Caco-2 (cell line): ENCODE measurements at regions not wholly inside any gene's neighbourhood (a gene's known extent, or its start where the extent isn't known, plus 50 kb on each side); places are given as distances from the start of the nearest gene placed in this dataset.
"Not testable (repeated sequence)": the region's sequence is repeated elsewhere in the genome, so short reads cannot be mapped to it uniquely, and the experiment has no call there.

Experiments
- BruUV-seq: library from RNA; stranded (reverse); fragments of 400-500 nt; replicated peaks from 2 replicates; lab custom pipeline; 2021; lab: Mats Ljungman, UMichigan
- CTCF ChIA-PET: fragments of 300-600 bp; sonication (Branson Sonifier 250); formaldehyde crosslinking; loops from one replicate; lab custom pipeline; 2022; ENCODE audit warnings: antibody characterized with exemption; lab: Charles Lee
- POLR2A ChIA-PET: fragments of 300-600 bp; sonication (Branson Sonifier 250); formaldehyde crosslinking; loops from one replicate; lab custom pipeline; 2022; ENCODE audit warnings: antibody characterized with exemption; lab: Charles Lee
- DNase-seq, 2 experiments: peaks; one replicate each; pipeline versions ENCODE4 v3.0.0 to v3.0.0-alpha.2; 2020 to 2022
- H3K27me3 ChIP-seq: replicated peaks from 2 replicates; pipeline ENCODE4 v1.6.0; 2011; ENCODE audit warnings: low read length; ENCODE audit not compliant: control insufficient read depth, insufficient read depth
- H3K36me3 ChIP-seq: 2 replicates; pipeline ENCODE4 v1.5.1; 2011; ENCODE audit warnings: low read length; ENCODE audit not compliant: control insufficient read depth, insufficient read depth
- H3K4me1 ChIP-seq: fragments of 250-450 bp; sonication (Bioruptor Pico); 2 replicates; pipeline ENCODE4 v1.5.1; 2020; ENCODE audit warnings: mild to moderate bottlenecking
- H3K4me3 ChIP-seq: 2 replicates; pipeline ENCODE4 v1.5.1; 2011; ENCODE audit warnings: low read depth, mild to moderate bottlenecking, control low read depth, low read length
- H3K9me3 ChIP-seq: fragments of 250-450 bp; sonication (Bioruptor Pico); 2 replicates; pipeline ENCODE4 v1.5.1; 2020; ENCODE audit warnings: mild to moderate bottlenecking, moderate library complexity
- H3K27ac Mint-ChIP-seq: one replicate; pipeline ENCODE4 v1.8.0; 2022; ENCODE audit warnings: mixed read lengths; ENCODE audit not compliant: unreplicated experiment
- H3K27me3 Mint-ChIP-seq: one replicate; pipeline ENCODE4 v1.8.0; 2022; ENCODE audit warnings: mixed read lengths; ENCODE audit not compliant: insufficient read depth, unreplicated experiment
- H3K36me3 Mint-ChIP-seq: one replicate; pipeline ENCODE4 v1.8.0; 2022; ENCODE audit warnings: mild to moderate bottlenecking, mixed read lengths; ENCODE audit not compliant: insufficient read depth, unreplicated experiment
- H3K4me1 Mint-ChIP-seq: one replicate; pipeline ENCODE4 v1.8.0; 2022; ENCODE audit warnings: low read depth, mixed read lengths; ENCODE audit not compliant: unreplicated experiment
- H3K4me3 Mint-ChIP-seq: one replicate; pipeline ENCODE4 v1.8.0; 2022; ENCODE audit warnings: mild to moderate bottlenecking, moderate library complexity, mixed read lengths; ENCODE audit not compliant: unreplicated experiment
- H3K9me3 Mint-ChIP-seq: one replicate; pipeline ENCODE4 v1.8.0; 2022; ENCODE audit warnings: mixed read lengths; ENCODE audit not compliant: unreplicated experiment
- intact Hi-C: fragments of 100-400 bp; cut with micrococcal nuclease; formaldehyde crosslinking; loops from one replicate; pipeline ENCODE4 v1.10.0; 2022; ENCODE audit not compliant: unreplicated experiment

- intact Hi-C loops, H3K4me3 Mint-ChIP-seq, H3K27me3 Mint-ChIP-seq, CTCF ChIA-PET, H3K4me1 ChIP-seq, H3K4me3 ChIP-seq, H3K9me3 Mint-ChIP-seq, H3K9me3 ChIP-seq, H3K4me1 Mint-ChIP-seq, POLR2A ChIA-PET, BruUV-seq, H3K27me3 ChIP-seq, H3K36me3 ChIP-seq, H3K27ac Mint-ChIP-seq: not testable (repeated sequence)
- H3K36me3 Mint-ChIP-seq = peaks cover 15% of the 10 kb centered on the region
- peak in 1 of 2 experiments; percentile 32 for DNase-seq
These were observed 104.5 kb upstream of the PZP start for GRCh38 chr12:9312406-9313392.

- H3K27me3 Mint-ChIP-seq, H3K9me3 ChIP-seq, H3K27ac Mint-ChIP-seq, intact Hi-C loops, BruUV-seq, H3K4me3 Mint-ChIP-seq, H3K9me3 Mint-ChIP-seq, POLR2A ChIA-PET, H3K4me1 ChIP-seq, H3K4me3 ChIP-seq, H3K4me1 Mint-ChIP-seq, CTCF ChIA-PET, H3K27me3 ChIP-seq, H3K36me3 ChIP-seq: not testable (repeated sequence)
- peak in 1 of 2 experiments; percentile 32 for DNase-seq
- peaks cover 15% of the 10 kb centered on the region for H3K36me3 Mint-ChIP-seq
These were observed 103.3 kb upstream of the PZP start for GRCh38 chr12:9311454-9311853.

GRCh38 chr12:9310645-9311044 is 102.5 kb upstream of the PZP start:
- POLR2A ChIA-PET, H3K9me3 Mint-ChIP-seq, H3K9me3 ChIP-seq, H3K27me3 Mint-ChIP-seq, H3K36me3 ChIP-seq, H3K4me3 ChIP-seq, BruUV-seq, H3K4me1 Mint-ChIP-seq, H3K27ac Mint-ChIP-seq, CTCF ChIA-PET, H3K27me3 ChIP-seq, intact Hi-C loops, H3K4me1 ChIP-seq, H3K4me3 Mint-ChIP-seq: not testable (repeated sequence)
- DNase-seq = peak in 1 of 2 experiments; percentile 26
- peaks cover 15% of the 10 kb centered on the region for H3K36me3 Mint-ChIP-seq

GRCh38 chr12:9309749-9310148 is 101.6 kb upstream of the PZP start:
- H3K4me3 Mint-ChIP-seq, H3K9me3 Mint-ChIP-seq, H3K27me3 ChIP-seq, H3K27me3 Mint-ChIP-seq, H3K4me1 Mint-ChIP-seq, H3K9me3 ChIP-seq, CTCF ChIA-PET, POLR2A ChIA-PET, H3K36me3 ChIP-seq, H3K27ac Mint-ChIP-seq, H3K4me3 ChIP-seq, intact Hi-C loops, BruUV-seq, H3K4me1 ChIP-seq: not testable (repeated sequence)
- peak in 1 of 2 experiments; percentile 21 for DNase-seq
- H3K36me3 Mint-ChIP-seq = peaks cover 15% of the 10 kb centered on the region

- CTCF ChIA-PET, H3K27me3 Mint-ChIP-seq, POLR2A ChIA-PET, intact Hi-C loops, H3K4me3 ChIP-seq, H3K36me3 ChIP-seq, H3K27me3 ChIP-seq, H3K27ac Mint-ChIP-seq, DNase-seq, H3K9me3 ChIP-seq, BruUV-seq, H3K4me1 ChIP-seq, H3K9me3 Mint-ChIP-seq, H3K4me1 Mint-ChIP-seq, H3K4me3 Mint-ChIP-seq: not testable (repeated sequence)
- peaks cover 15% of the 10 kb centered on the region for H3K36me3 Mint-ChIP-seq
These were observed 100.5 kb upstream of the PZP start for GRCh38 chr12:9308745-9309144.

GRCh38 chr12:9308163-9308562 is 100.0 kb upstream of the PZP start:
- H3K36me3 Mint-ChIP-seq = peaks cover 15% of the 10 kb centered on the region
- H3K27ac Mint-ChIP-seq, H3K27me3 ChIP-seq, POLR2A ChIA-PET, H3K27me3 Mint-ChIP-seq, H3K9me3 Mint-ChIP-seq, H3K4me3 Mint-ChIP-seq, H3K36me3 ChIP-seq, H3K4me3 ChIP-seq, BruUV-seq, CTCF ChIA-PET, intact Hi-C loops, H3K9me3 ChIP-seq, H3K4me1 ChIP-seq, H3K4me1 Mint-ChIP-seq: not testable (repeated sequence)
- peak in 1 of 2 experiments; percentile 7 for DNase-seq

- H3K27me3 Mint-ChIP-seq, H3K4me1 ChIP-seq, H3K27me3 ChIP-seq, DNase-seq, intact Hi-C loops, H3K4me1 Mint-ChIP-seq, H3K9me3 Mint-ChIP-seq, BruUV-seq, H3K9me3 ChIP-seq, POLR2A ChIA-PET, H3K4me3 Mint-ChIP-seq, H3K4me3 ChIP-seq, H3K27ac Mint-ChIP-seq, H3K36me3 ChIP-seq: not testable (repeated sequence)
- H3K36me3 Mint-ChIP-seq = peaks cover 15% of the 10 kb centered on the region
- CTCF ChIA-PET = interaction anchor here (0.6 kb wide), 1 partner anchor 116 kb away, joined by 4 read pairs; no protein-coding TSS in a partner anchor
These were observed 99.1 kb upstream of the PZP start for GRCh38 chr12:9307255-9307654.
